Coronary artery (tissue), 2 donors: ENCODE measurements at regions not wholly inside any gene's neighbourhood (a gene's known extent, or its start where the extent isn't known, plus 50 kb on each side); places are given as distances from the start of the nearest gene placed in this dataset.
"Not testable (repeated sequence)": the region's sequence is repeated elsewhere in the genome, so short reads cannot be mapped to it uniquely, and the experiment has no call there.

Experiments
- DNase-seq: peaks from one replicate; pipeline ENCODE4 v3.0.0-alpha.2; 2017; ENCODE audit warnings: low spot score
- H3K27ac ChIP-seq, 2 donors: fragments of 200-600 bp; sonication (generic); one replicate each; pipeline ENCODE4 v1.5.1; 2016 to 2019
- H3K4me3 ChIP-seq: fragments of 200-600 bp; sonication (generic); 2 replicates; pipeline ENCODE4 v1.5.1; 2016; ENCODE audit warnings: mild to moderate bottlenecking, moderate library complexity
- CTCF ChIP-seq: fragments of 200-600 bp; sonication (generic); IDR thresholded peaks from one replicate; pipeline ENCODE4 v1.5.1; 2019; ENCODE audit warnings: antibody characterized with exemption

GRCh38 chr6:15945593-15946159, 183.2 kb upstream of the MYLIP start:
- Histone ChIP-seq H3K27ac (no peak overlapping the region), H3K4me3 (no peak overlapping the region)
- no peak for DNase-seq
- TF ChIP-seq CTCF, result no peak

- DNase-seq, result no peak
- Histone ChIP-seq H3K27ac (no peak overlapping the region), H3K4me3 (no peak overlapping the region)
- no peak for TF ChIP-seq CTCF
Measured at GRCh38 chr6:15943423-15943822, 185.5 kb upstream of the MYLIP start.

GRCh38 chr6:15941168-15941567, 187.7 kb upstream of the MYLIP start:
- no peak for DNase-seq
- no peak for TF ChIP-seq CTCF
- no peak overlapping the region for H3K4me3 ChIP-seq
- H3K27ac ChIP-seq, result no peak overlapping the region

GRCh38 chr6:15938107-15938506, 190.8 kb upstream of the MYLIP start:
- H3K27ac ChIP-seq, result no peak overlapping the region
- no peak for DNase-seq
- TF ChIP-seq CTCF, result no peak
- no peak overlapping the region for H3K4me3 ChIP-seq

GRCh38 chr6:15937602-15938001, 191.3 kb upstream of the MYLIP start:
- Histone ChIP-seq H3K27ac (no peak overlapping the region), H3K4me3 (no peak overlapping the region)
- no peak for DNase-seq
- TF ChIP-seq CTCF, result no peak

- Histone ChIP-seq H3K4me3 (no peak overlapping the region), H3K27ac (no peak overlapping the region)
- no peak for DNase-seq
- no peak for TF ChIP-seq CTCF
Measured at GRCh38 chr6:15936503-15936902, 192.4 kb upstream of the MYLIP start.

- Histone ChIP-seq H3K27ac (no peak overlapping the region), H3K4me3 (no peak overlapping the region)
- DNase-seq, result no peak
- TF ChIP-seq CTCF, result no peak
Measured at GRCh38 chr6:15935661-15936060, 193.2 kb upstream of the MYLIP start.

GRCh38 chr6:15931697-15932096, 197.2 kb upstream of the MYLIP start:
- not testable (repeated sequence) for DNase-seq, H3K4me3 ChIP-seq

More at GRCh38 chr6:15931697-15932096, 197.2 kb upstream of the MYLIP start:
- not testable (repeated sequence) for H3K27ac ChIP-seq
